ENCODE measurements at regions not wholly inside any gene's neighbourhood (a gene's known extent, or its start where the extent isn't known, plus 50 kb on each side); places are given as distances from the start of the nearest gene placed in this dataset.
"Not testable (repeated sequence)": the region's sequence is repeated elsewhere in the genome, so short reads cannot be mapped to it uniquely, and the experiment has no call there.

- H3K79me2 ChIP-seq (replicated peaks; ENCODE audit: insufficient read depth, low read length), result no peaks in the 10 kb centered on the region
- H3K27ac ChIP-seq (ENCODE audit: low read length), result no peak overlapping the region
- no peak overlapping the region for H3K4me2 ChIP-seq (ENCODE audit: low read length)
- H3F3A ChIP-seq (ENCODE audit: insufficient read depth, low read length, poor library complexity, severe bottlenecking), result no peaks in the 10 kb centered on the region
- no peaks in the 10 kb centered on the region for H3K36me3 ChIP-seq (ENCODE audit: insufficient read depth, low read length)
- H3K9me2 ChIP-seq (ENCODE audit: insufficient read depth, low read length), result no peaks in the 10 kb centered on the region
- peak; percentile 61 for TF ChIP-seq SMC3 (conservative IDR thresholded peaks at IDR 0.05; ENCODE audit: poor library complexity)
- TF ChIP-seq CTCF (IDR thresholded peaks at IDR 0.05; ENCODE audit: poor library complexity, severe bottlenecking), result peak; percentile 53
- TF ChIP-seq, protein P1, sequence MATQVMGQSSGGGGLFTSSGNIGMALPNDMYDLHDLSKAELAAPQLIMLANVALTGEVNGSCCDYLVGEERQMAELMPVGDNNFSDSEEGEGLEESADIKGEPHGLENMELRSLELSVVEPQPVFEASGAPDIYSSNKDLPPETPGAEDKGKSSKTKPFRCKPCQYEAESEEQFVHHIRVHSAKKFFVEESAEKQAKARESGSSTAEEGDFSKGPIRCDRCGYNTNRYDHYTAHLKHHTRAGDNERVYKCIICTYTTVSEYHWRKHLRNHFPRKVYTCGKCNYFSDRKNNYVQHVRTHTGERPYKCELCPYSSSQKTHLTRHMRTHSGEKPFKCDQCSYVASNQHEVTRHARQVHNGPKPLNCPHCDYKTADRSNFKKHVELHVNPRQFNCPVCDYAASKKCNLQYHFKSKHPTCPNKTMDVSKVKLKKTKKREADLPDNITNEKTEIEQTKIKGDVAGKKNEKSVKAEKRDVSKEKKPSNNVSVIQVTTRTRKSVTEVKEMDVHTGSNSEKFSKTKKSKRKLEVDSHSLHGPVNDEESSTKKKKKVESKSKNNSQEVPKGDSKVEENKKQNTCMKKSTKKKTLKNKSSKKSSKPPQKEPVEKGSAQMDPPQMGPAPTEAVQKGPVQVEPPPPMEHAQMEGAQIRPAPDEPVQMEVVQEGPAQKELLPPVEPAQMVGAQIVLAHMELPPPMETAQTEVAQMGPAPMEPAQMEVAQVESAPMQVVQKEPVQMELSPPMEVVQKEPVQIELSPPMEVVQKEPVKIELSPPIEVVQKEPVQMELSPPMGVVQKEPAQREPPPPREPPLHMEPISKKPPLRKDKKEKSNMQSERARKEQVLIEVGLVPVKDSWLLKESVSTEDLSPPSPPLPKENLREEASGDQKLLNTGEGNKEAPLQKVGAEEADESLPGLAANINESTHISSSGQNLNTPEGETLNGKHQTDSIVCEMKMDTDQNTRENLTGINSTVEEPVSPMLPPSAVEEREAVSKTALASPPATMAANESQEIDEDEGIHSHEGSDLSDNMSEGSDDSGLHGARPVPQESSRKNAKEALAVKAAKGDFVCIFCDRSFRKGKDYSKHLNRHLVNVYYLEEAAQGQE (IDR thresholded peaks at IDR 0.05; ENCODE audit: borderline replicate concordance), result no peak
- no peak for TF ChIP-seq POLR2AphosphoS5 (IDR thresholded peaks at IDR 0.05)
- TF ChIP-seq TAF1 (IDR thresholded peaks at IDR 0.05; ENCODE audit: low read depth), result no peak
- no peak for TF ChIP-seq EP300 (conservative IDR thresholded peaks at IDR 0.05; ENCODE audit: poor library complexity, severe bottlenecking)
- TF ChIP-seq EZH2 (IDR thresholded peaks at IDR 0.05; ENCODE audit: borderline replicate concordance, insufficient read depth, low read length, poor library complexity, severe bottlenecking), result no peak
- no peak for TF ChIP-seq MXI1 (conservative IDR thresholded peaks at IDR 0.05; ENCODE audit: poor library complexity, severe bottlenecking)
- TF ChIP-seq RAD21 (conservative IDR thresholded peaks at IDR 0.05), result peak; percentile 49
- H4K20me1 ChIP-seq (ENCODE audit: insufficient read depth), result no peaks in the 10 kb centered on the region
- no peak overlapping the region for H3K4me3 ChIP-seq (ENCODE audit: low read length)
- H3K9me3 ChIP-seq (ENCODE audit: low read length), result no peaks in the 10 kb centered on the region
- no peak overlapping the region for H2AFZ ChIP-seq (ENCODE audit: low read depth, low read length)
- no peaks in the 10 kb centered on the region for H3K27me3 ChIP-seq (ENCODE audit: insufficient read depth, low read depth, low read length)
- H3K9ac ChIP-seq (ENCODE audit: low read length), result no peak overlapping the region
Observed at GRCh38 chr7:4479367-4480039, 202.6 kb upstream of the FOXK1 start.

GRCh38 chr7:4480131-4480530 lies 202.0 kb upstream of the FOXK1 start:
- not testable (repeated sequence) for H3K27me3 ChIP-seq (ENCODE audit: insufficient read depth, low read depth, low read length); H3K9me3 ChIP-seq (ENCODE audit: low read length); H3K4me2 ChIP-seq (ENCODE audit: low read length); H3K4me3 ChIP-seq (ENCODE audit: low read length); H3K9me2 ChIP-seq (ENCODE audit: insufficient read depth, low read length); H3F3A ChIP-seq (ENCODE audit: insufficient read depth, low read length, poor library complexity, severe bottlenecking); H3K36me3 ChIP-seq (ENCODE audit: insufficient read depth, low read length); H4K20me1 ChIP-seq (ENCODE audit: insufficient read depth); H3K79me2 ChIP-seq (replicated peaks; ENCODE audit: insufficient read depth, low read length); H3K9ac ChIP-seq (ENCODE audit: low read length); H2AFZ ChIP-seq (ENCODE audit: low read depth, low read length); H3K27ac ChIP-seq (ENCODE audit: low read length)

GRCh38 chr7:4483851-4484250 lies 198.2 kb upstream of the FOXK1 start:
- Histone ChIP-seq H4K20me1 (ENCODE audit: insufficient read depth) (no peaks in the 10 kb centered on the region), H3K4me3 (ENCODE audit: low read length) (no peak overlapping the region), H3K79me2 (replicated peaks; ENCODE audit: insufficient read depth, low read length) (no peaks in the 10 kb centered on the region), H3F3A (ENCODE audit: insufficient read depth, low read length, poor library complexity, severe bottlenecking) (no peaks in the 10 kb centered on the region), H3K9me3 (ENCODE audit: low read length) (no peaks in the 10 kb centered on the region), H3K36me3 (ENCODE audit: insufficient read depth, low read length) (no peaks in the 10 kb centered on the region), H2AFZ (ENCODE audit: low read depth, low read length) (no peak overlapping the region), H3K27me3 (ENCODE audit: insufficient read depth, low read depth, low read length) (no peaks in the 10 kb centered on the region), H3K9ac (ENCODE audit: low read length) (no peak overlapping the region), H3K4me2 (ENCODE audit: low read length) (no peak overlapping the region), H3K9me2 (ENCODE audit: insufficient read depth, low read length) (no peaks in the 10 kb centered on the region), H3K27ac (ENCODE audit: low read length) (no peak overlapping the region)
- TF ChIP-seq EP300 (conservative IDR thresholded peaks at IDR 0.05; ENCODE audit: poor library complexity, severe bottlenecking) (no peak), TAF1 (IDR thresholded peaks at IDR 0.05; ENCODE audit: low read depth) (no peak), POLR2AphosphoS5 (IDR thresholded peaks at IDR 0.05) (no peak), MXI1 (conservative IDR thresholded peaks at IDR 0.05; ENCODE audit: poor library complexity, severe bottlenecking) (no peak), RAD21 (conservative IDR thresholded peaks at IDR 0.05) (no peak), SMC3 (conservative IDR thresholded peaks at IDR 0.05; ENCODE audit: poor library complexity) (no peak), CTCF (IDR thresholded peaks at IDR 0.05; ENCODE audit: poor library complexity, severe bottlenecking) (no peak), EZH2 (IDR thresholded peaks at IDR 0.05; ENCODE audit: borderline replicate concordance, insufficient read depth, low read length, poor library complexity, severe bottlenecking) (no peak)
- TF ChIP-seq, protein P1 (IDR thresholded peaks at IDR 0.05; ENCODE audit: borderline replicate concordance), result no peak

Measured in neural cell (in vitro differentiated cells).